Left cardiac atrium (tissue), 4 donors: ENCODE measurements at regions not wholly inside any gene's neighbourhood (a gene's known extent, or its start where the extent isn't known, plus 50 kb on each side); places are given as distances from the start of the nearest gene placed in this dataset.
"Not testable (repeated sequence)": the region's sequence is repeated elsewhere in the genome, so short reads cannot be mapped to it uniquely, and the experiment has no call there.

ENCODE experiments used
- ATAC-seq, 2 donors: fragments of 200-7000 bp; cut with Tn5 transposase; one replicate each; pipeline ENCODE4 v1.9.1; 2020; ENCODE audit warnings: mild to moderate bottlenecking in 2 of 2, moderate library complexity in 2 of 2
- DNase-seq: peaks from one replicate; pipeline ENCODE4 v3.0.0-alpha.2; 2020
- intact Hi-C, 2 donors: fragments of 100-400 bp; cut with DNase I; formaldehyde crosslinking; loops; one replicate each; pipeline versions ENCODE4 v1.14.1 to v1.15.1; 2022 to 2023
- donor health status: DM: no; HTN: yes; CAD: no.
- donor health status: DM: no; HTN: yes; CAD: no; lungs with severe emphysema.
- donor health status: DM: yes; HTN: yes; CAD: no.
- donor health status: Dilated cardiomyopathy.

- peak; percentile 47 to 89 for ATAC-seq
Measured at GRCh38 chr3:118098827-118099226, 935.8 kb downstream of the IGSF11 start.

GRCh38 chr3:118101891-118102290 lies 932.8 kb downstream of the IGSF11 start:
- DNase-seq, result no peak
- intact Hi-C loops, result no loop called here
- ATAC-seq, result no peak

More at GRCh38 chr3:118098827-118099226, 935.8 kb downstream of the IGSF11 start:
- intact Hi-C loops, result no loop called here
- no peak for DNase-seq

DNA sequence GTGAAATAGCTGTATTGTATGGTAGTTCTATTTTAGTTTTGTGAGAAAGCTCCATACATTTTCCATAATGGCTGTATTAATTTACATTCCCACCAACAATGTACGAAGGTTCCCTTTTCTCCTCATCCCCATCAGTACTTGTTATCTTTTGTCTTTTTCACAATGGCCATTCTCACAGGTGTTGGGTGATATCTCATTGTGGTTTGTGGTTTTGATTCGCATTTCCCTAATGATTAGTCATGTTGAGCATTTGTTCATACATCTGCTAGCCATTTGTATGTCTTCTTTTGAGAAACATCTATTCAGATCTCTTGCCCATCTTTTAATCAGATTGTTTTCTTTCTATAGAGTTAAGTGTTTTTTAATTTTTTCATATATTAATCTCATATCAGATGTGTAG lies 931.9 kb downstream of the IGSF11 start:
- ATAC-seq (no peak), DNase-seq (no peak)
- intact Hi-C loops, result no loop called here

- intact Hi-C loops, result no loop called here
- DNase-seq (no peak), ATAC-seq (no peak)
Measured at GRCh38 chr3:118108201-118108600, 926.4 kb downstream of the IGSF11 start.

DNA sequence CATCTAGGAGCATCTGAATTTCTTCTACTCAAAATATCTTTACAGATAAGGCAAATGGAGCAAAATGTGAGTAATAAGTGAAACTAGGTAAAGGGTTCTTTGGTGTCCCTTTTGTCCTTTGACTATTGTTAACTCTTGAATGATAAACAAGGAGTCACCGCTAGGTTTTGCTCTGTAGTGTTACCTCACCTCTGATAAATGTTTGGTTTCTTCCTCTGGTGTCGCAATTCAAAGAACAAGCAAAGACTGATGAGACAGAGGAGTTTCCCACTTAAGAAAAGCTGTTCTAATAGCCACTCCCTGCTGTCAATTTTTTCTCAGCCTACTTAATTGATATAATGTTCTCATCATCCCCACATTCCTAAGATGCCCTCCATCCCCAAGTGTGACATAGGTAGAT lies 925.9 kb downstream of the IGSF11 start:
- DNase-seq (no peak), ATAC-seq (no peak)
- intact Hi-C loops, result no loop called here

GRCh38 chr3:118110211-118110610 lies 924.4 kb downstream of the IGSF11 start:
- DNase-seq, result no peak
- ATAC-seq, result no peak
- intact Hi-C loops, result no loop called here

DNA sequence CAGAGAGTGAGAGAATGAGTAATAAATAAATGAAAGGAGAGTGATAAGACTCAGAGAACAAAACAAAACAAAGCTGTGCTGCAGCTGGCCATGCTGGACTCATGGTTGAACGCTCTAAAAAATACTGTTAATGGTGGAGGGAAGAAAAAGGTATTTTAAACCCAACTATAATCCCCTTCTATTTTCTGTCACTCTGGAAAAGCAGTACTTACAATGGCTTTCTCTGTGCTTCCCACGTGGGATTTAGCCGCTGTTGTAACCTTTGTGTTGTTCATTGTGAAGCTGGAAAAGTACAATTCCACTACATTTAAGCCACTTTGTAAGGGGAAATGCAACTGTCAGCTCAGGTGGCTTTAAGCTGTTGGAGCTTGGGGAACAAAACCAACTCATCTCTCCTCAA lies 917.7 kb downstream of the IGSF11 start:
- no peak for ATAC-seq
- intact Hi-C loops, result no loop called here
- no peak for DNase-seq

DNA sequence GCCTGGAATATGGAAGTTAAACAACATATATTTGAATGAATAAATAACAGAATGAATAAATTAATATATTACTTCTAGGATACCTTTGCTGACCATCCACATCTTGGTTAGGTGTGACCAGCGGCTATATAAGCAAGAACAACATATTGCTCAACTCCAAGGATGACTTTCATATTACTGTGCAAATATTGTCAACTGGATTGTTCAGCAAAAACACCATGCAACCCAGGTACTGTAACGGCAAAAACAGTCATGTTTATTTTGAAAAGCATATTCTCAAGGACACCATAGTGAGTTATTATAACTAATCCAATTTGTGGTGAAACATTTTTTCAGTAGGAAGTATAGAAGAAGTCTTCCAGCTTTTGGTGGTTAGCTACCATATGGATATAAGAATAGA lies 907.9 kb downstream of the IGSF11 start:
- ATAC-seq (no peak), DNase-seq (no peak)
- intact Hi-C loops, result no loop called here

DNA sequence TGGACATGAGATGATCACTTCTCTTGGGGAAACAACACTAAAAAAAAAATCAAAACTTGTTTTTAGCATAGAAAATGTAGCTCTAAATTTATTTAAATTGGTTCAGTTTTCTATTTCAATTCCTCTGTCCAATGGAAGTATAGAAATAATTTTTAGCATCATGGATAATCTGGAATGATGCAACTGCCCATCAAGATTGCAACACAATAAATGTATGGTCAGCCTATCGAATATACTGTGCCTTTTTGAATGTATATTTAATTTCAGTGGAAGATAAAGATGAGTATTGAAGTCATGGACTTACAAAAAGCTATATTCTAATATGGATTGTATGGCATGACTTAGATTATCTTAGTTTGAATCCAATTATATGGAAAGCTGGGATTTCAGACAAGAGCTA lies 906.7 kb downstream of the IGSF11 start:
- intact Hi-C loops, result no loop called here
- DNase-seq (no peak), ATAC-seq (no peak)

GRCh38 chr3:118128886-118129285 lies 905.8 kb downstream of the IGSF11 start:
- no peak for DNase-seq
- intact Hi-C loops, result no loop called here

DNA sequence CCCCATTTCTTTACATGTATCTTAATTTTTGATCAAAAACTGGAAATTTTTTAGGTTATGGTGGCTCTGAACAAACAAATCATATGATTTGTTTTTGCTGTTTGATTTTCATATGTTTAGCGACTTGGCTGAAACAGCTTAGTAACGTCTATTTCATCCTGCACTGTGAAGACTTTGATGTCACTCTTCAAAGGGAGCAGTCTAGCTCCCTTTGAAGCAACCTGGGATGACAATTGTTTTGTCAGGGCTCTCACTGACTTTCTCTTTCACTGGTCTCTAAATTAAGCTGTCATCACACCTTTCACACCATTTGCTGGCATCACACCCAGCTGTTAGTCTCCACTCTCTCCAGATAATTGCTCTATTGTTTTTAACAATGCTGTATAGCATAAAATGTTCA lies 896.9 kb downstream of the IGSF11 start:
- no peak for ATAC-seq
- no peak for DNase-seq
- intact Hi-C loops, result no loop called here

More at GRCh38 chr3:118128886-118129285, 905.8 kb downstream of the IGSF11 start:
- ATAC-seq, result no peak

- ATAC-seq, result no peak
- intact Hi-C loops, result no loop called here
- no peak for DNase-seq
Measured at GRCh38 chr3:118144919-118145318, 889.7 kb downstream of the IGSF11 start.

GRCh38 chr3:118146658-118147375 lies 887.8 kb downstream of the IGSF11 start:
- no peak for DNase-seq
- ATAC-seq, result no peak
- intact Hi-C loops, result no loop called here

GRCh38 chr3:118151164-118151563 lies 883.5 kb downstream of the IGSF11 start:
- no peak for ATAC-seq
- intact Hi-C loops, result no loop called here
- DNase-seq, result no peak

GRCh38 chr3:118162627-118163588 lies 871.7 kb downstream of the IGSF11 start:
- intact Hi-C loops, ATAC-seq, DNase-seq: not testable (repeated sequence)

DNA sequence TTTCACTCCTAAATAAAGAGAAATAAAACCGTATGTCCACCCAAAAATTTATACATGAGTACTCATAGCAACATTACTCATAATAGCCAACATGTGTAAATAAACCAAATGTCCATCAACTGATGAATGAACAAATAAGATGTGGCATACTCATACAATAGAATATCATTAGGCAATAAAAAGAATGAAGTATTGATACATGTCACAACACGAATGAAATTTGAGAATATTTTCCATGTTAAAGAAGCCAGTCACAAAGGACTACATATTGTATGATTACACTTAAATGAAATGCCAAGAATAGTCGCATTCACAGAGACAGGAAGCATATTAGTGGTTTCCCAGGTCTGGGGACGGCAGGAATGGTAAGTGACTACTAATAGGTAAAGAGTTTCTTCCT lies 869.2 kb downstream of the IGSF11 start:
- intact Hi-C loops, result no loop called here
- ATAC-seq, result no peak
- DNase-seq, result no peak

DNA sequence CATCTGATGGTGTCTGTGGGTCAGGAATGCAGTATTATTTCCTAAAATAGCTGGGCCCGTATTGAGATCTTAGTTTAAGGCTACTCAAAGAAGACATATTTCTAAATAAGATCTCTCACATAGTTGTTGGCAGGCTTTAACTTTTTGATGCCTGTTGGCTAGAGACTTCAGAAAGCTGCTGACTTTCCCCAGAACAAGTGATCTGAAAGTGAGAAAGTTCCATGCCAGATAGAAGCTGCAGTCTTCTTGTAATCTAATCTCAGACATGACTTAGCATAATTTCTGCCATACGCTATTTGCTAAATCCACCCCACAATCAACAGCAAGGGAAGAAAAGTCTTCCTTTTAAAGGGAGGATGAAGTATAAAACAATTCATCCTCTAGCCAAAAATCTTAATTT lies 867.1 kb downstream of the IGSF11 start:
- ATAC-seq (no peak), DNase-seq (no peak)
- intact Hi-C loops, result no loop called here

DNA sequence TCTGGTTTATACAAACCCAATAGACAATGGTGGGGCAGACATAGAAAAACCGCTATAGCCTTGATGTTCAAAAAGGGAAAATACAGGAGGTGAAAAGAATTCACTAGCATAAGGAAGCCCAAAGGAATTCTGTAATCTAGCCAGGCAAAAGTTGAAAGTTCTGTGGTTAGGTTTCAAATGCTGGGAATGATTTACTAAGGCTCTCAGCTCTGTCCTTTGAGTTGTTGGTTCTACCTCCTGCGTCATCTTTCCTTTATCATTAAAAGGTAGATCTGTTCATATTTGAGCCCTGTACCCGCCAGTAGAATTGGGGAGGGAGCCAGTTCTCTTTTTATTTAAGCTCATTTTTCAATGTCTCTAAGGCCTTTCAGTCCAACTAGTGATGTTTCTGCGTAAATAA lies 866.5 kb downstream of the IGSF11 start:
- DNase-seq (no peak), ATAC-seq (no peak)
- intact Hi-C loops, result no loop called here

GRCh38 chr3:118171236-118171852 lies 863.3 kb downstream of the IGSF11 start:
- intact Hi-C loops, result no loop called here
- DNase-seq, result peak; percentile 13
- no peak for ATAC-seq

GRCh38 chr3:118180853-118181252 lies 853.8 kb downstream of the IGSF11 start:
- ATAC-seq (no peak), DNase-seq (no peak)
- intact Hi-C loops, result no loop called here
